DOHH2 (cell line): ENCODE measurements at regions not wholly inside any gene's neighbourhood (a gene's known extent, or its start where the extent isn't known, plus 50 kb on each side); places are given as distances from the start of the nearest gene placed in this dataset.

ENCODE experiments used
- EZH2phosphoT487 ChIP-seq: fragments of 200-600 bp; sonication (generic); IDR thresholded peaks from 2 replicates; pipeline ENCODE4 v1.6.1; 2017; ENCODE audit warnings: borderline replicate concordance, mild to moderate bottlenecking, antibody characterized with exemption, low read length, moderate library complexity, mixed read lengths
- TF ChIP-seq, protein P1 (sequence below): fragments of 200-600 bp; sonication (generic); IDR thresholded peaks from one replicate; pipeline ENCODE4 v1.5.1; 2014; ENCODE audit warnings: antibody characterized with exemption, mild to moderate bottlenecking, low read depth, low read length; ENCODE audit not compliant: poor library complexity, severe bottlenecking

DNA sequence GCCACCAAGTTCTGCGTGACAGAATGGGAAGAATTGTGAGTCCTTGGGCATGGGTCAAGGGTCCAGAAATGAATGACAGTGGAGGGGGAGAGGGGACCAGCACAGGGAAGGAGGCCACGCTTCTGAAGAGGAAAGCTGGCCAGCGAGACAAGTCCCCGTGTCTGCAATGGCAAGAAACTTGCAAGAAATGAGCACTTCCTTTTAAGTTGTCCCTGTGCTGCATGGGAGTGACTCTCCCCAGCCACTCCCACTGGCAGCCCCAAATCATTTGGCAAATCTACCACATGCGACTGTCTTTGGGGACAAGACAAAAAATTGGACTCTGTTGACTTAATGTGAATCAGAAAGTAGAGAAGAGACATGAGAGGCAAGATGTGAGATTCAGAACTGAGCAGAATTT is 242.2 kb upstream of the RREB1 start:
- no peak for TF ChIP-seq EZH2phosphoT487
- TF ChIP-seq, protein P1, sequence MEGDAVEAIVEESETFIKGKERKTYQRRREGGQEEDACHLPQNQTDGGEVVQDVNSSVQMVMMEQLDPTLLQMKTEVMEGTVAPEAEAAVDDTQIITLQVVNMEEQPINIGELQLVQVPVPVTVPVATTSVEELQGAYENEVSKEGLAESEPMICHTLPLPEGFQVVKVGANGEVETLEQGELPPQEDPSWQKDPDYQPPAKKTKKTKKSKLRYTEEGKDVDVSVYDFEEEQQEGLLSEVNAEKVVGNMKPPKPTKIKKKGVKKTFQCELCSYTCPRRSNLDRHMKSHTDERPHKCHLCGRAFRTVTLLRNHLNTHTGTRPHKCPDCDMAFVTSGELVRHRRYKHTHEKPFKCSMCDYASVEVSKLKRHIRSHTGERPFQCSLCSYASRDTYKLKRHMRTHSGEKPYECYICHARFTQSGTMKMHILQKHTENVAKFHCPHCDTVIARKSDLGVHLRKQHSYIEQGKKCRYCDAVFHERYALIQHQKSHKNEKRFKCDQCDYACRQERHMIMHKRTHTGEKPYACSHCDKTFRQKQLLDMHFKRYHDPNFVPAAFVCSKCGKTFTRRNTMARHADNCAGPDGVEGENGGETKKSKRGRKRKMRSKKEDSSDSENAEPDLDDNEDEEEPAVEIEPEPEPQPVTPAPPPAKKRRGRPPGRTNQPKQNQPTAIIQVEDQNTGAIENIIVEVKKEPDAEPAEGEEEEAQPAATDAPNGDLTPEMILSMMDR = no peak
